Epithelial cell of esophagus (primary cell): ENCODE measurements at regions not wholly inside any gene's neighbourhood (a gene's known extent, or its start where the extent isn't known, plus 50 kb on each side); places are given as distances from the start of the nearest gene placed in this dataset.

Experiments
- DNase-seq: peaks from one replicate; pipeline ENCODE4 v3.0.0; 2010; ENCODE audit warnings: low read depth
- H3K4me3 ChIP-seq: 2 replicates; pipeline ENCODE4 v1.5.1; 2011; ENCODE audit warnings: mild to moderate bottlenecking, low read length, control low read depth
- CTCF ChIP-seq: IDR thresholded peaks from 2 replicates; pipeline ENCODE4 v1.5.1; 2011; ENCODE audit warnings: low read depth, mild to moderate bottlenecking, low read length, control low read depth, inconsistent platforms; ENCODE audit not compliant: insufficient read depth; ENCODE audit errors: missing control alignments

GRCh38 chr1:213647864-213648650, 339.7 kb upstream of the PROX1 start:
- H3K4me3 ChIP-seq: no peak overlapping the region
- no peak for DNase-seq
- no peak for TF ChIP-seq CTCF

GRCh38 chr1:213649373-213649772, 338.4 kb upstream of the PROX1 start:
- DNase-seq: no peak
- TF ChIP-seq CTCF: no peak
- H3K4me3 ChIP-seq: no peak overlapping the region

GRCh38 chr1:213650603-213651002, 337.2 kb upstream of the PROX1 start:
- DNase-seq: no peak
- H3K4me3 ChIP-seq: no peak overlapping the region
- TF ChIP-seq CTCF: no peak

- no peak for DNase-seq
- H3K4me3 ChIP-seq: no peak overlapping the region
- no peak for TF ChIP-seq CTCF
These were observed 336.7 kb upstream of the PROX1 start for GRCh38 chr1:213651077-213651476.

- no peak overlapping the region for H3K4me3 ChIP-seq
- TF ChIP-seq CTCF: no peak
- no peak for DNase-seq
These were observed 335.7 kb upstream of the PROX1 start for GRCh38 chr1:213652109-213652508.

- no peak for DNase-seq
- no peak for TF ChIP-seq CTCF
- no peak overlapping the region for H3K4me3 ChIP-seq
These were observed 331.7 kb upstream of the PROX1 start for GRCh38 chr1:213656039-213656438.

GRCh38 chr1:213656503-213656902, 331.3 kb upstream of the PROX1 start:
- TF ChIP-seq CTCF: no peak
- DNase-seq: no peak
- H3K4me3 ChIP-seq: no peak overlapping the region
